Activated CD4-positive, CD25-positive, alpha-beta regulatory T cell (primary cell): ENCODE measurements at regions not wholly inside any gene's neighbourhood (a gene's known extent, or its start where the extent isn't known, plus 50 kb on each side); places are given as distances from the start of the nearest gene placed in this dataset.
"Not testable (repeated sequence)": the region's sequence is repeated elsewhere in the genome, so short reads cannot be mapped to it uniquely, and the experiment has no call there.

Source experiments
- DNase-seq, 4 experiments: peaks; one replicate each; lab custom pipeline; 2025; lab: John Stamatoyannopoulos, UW

- DNase-seq: no peak
These were observed 57.3 kb upstream of the HABP2 start for GRCh38 chr10:113495553-113495952.

DNA sequence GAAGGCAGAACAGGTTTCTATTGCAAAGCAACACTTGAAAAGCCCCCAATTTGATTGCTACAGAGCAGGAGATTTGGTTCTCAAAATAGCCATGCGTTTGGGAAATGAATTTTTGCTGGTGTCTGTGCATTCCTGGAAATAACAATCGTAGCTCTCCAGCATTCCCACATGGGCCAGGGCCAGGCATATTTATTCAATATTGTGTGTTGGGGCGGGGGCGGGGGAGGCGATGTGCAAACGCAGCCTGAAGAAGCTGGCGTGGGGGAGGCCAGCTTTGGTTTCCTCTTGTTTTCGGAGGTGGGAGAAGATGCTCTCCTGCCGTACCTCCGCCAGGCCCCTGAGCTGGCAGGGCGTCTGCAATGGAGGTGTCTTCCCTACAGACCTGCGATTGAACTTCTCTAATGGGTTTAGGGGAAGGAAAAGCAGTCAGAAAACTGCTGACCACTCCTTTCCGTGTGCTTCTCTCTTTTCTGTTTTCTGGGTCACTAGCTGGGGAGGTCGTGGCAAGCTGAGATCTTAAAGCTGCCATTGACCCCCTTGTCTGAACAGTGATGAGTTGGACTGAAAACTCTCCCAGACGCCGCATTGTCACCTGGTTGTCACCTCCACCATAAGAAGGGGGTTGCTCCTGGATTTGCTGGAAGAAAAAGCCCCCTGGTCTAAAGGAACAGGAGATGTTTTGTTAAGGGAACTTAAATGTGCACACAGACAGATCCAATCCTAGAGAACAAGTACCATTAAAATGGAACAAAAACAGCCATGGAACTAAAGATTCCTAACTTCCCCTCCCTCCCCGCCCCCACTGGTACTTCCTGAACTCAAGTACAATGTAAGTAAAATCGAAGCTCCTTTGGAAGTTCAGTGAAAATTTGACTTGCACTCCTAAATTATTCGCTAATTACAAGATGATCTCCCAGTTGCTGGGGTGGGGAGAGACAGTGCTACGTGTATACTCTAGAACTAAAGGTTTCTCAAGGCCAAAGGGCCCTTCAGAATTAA, 56.4 kb upstream of the HABP2 start:
- no peak for DNase-seq

- no peak for DNase-seq
These were observed 55.7 kb upstream of the HABP2 start for GRCh38 chr10:113497198-113497597.

- DNase-seq: no peak
These were observed 53.9 kb upstream of the HABP2 start for GRCh38 chr10:113498997-113499396.

- DNase-seq: no peak
These were observed 53.0 kb upstream of the HABP2 start for GRCh38 chr10:113499806-113500205.

DNA sequence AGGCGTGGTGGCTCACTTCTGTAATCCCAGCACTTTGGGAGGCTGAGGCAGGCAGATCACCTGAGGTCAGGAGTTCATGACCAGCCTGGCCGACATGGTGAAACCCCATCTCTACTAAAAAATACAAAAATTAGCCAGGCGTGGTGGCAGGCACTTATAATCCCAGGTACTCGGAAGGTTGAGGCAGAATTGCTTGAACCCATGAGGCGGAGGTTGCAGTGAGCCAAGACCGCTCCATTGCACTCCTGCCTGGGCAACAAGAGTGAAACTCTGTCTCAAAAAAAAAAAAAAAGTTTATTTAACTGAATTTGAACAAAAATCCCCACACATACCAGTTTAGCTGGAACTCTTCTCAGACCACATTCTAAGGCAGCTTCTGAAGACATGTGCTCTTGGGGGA, 51.8 kb upstream of the HABP2 start:
- not testable (repeated sequence) for DNase-seq
